ENCODE measurements at regions not wholly inside any gene's neighbourhood (a gene's known extent, or its start where the extent isn't known, plus 50 kb on each side); places are given as distances from the start of the nearest gene placed in this dataset.

DNA sequence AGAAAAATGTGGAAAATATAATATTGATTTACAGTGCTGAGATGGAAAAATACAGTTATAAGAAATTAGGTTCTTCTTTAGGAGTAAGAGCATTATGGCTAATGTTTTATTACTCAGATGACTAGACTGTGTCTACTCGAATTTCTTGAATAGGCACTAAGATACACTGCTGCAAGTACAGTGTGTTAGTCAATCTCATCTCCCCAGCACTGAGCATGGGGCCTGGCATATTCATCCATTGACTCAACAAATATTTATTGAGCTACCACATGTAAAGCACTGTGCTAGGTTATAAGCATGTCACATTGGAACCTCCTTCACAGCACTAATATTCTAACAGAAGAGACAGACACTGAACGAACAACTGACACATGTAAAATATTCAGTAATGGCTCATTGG, 242.5 kb upstream of the GPC6 start:
- no peaks in the 10 kb centered on the region for H3K4me1 ChIP-seq (replicated peaks)
- H3K9me3 ChIP-seq = no peaks in the 10 kb centered on the region
- no peak for DNase-seq (ENCODE audit: low spot score)
- no peaks in the 10 kb centered on the region for H3K36me3 ChIP-seq
- no peak for TF ChIP-seq POLR2AphosphoS5 (IDR thresholded peaks at IDR 0.05)
- no peak for TF ChIP-seq POLR2A (IDR thresholded peaks at IDR 0.05)
- TF ChIP-seq, protein P1, sequence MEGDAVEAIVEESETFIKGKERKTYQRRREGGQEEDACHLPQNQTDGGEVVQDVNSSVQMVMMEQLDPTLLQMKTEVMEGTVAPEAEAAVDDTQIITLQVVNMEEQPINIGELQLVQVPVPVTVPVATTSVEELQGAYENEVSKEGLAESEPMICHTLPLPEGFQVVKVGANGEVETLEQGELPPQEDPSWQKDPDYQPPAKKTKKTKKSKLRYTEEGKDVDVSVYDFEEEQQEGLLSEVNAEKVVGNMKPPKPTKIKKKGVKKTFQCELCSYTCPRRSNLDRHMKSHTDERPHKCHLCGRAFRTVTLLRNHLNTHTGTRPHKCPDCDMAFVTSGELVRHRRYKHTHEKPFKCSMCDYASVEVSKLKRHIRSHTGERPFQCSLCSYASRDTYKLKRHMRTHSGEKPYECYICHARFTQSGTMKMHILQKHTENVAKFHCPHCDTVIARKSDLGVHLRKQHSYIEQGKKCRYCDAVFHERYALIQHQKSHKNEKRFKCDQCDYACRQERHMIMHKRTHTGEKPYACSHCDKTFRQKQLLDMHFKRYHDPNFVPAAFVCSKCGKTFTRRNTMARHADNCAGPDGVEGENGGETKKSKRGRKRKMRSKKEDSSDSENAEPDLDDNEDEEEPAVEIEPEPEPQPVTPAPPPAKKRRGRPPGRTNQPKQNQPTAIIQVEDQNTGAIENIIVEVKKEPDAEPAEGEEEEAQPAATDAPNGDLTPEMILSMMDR (IDR thresholded peaks at IDR 0.05) = no peak
- intact Hi-C loops (cut with DNase I) = no loop called here
- H3K27me3 ChIP-seq (replicated peaks; ENCODE audit: insufficient read depth) = no peaks in the 10 kb centered on the region
- 88% methylated on average over 2 of the region's 2 CpGs for WGBS
- no peak overlapping the region for H3K27ac ChIP-seq
- no peak overlapping the region for H3K4me3 ChIP-seq

DNA sequence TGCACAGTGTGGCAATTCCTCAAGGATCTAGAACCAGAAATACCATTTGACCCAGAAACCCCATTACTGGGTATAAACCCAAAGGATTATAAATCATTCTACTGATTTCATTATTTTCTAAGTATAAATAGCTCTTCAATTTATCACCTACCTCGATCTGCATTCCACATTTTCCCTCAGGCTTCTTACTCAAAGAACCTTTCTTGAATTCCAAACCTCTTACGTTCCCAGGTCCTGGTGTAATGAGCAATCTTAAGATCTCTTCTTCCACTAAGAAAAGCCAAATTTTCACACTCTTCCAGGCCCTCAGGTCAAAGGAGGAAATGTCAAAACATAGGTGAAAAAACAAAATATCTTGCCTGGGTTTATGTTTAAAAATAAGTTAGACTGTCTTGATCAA, 237.3 kb upstream of the GPC6 start:
- no peak overlapping the region for H3K27ac ChIP-seq
- 40% methylated on average over 2 of the region's 2 CpGs for WGBS
- H3K9me3 ChIP-seq = no peaks in the 10 kb centered on the region
- TF ChIP-seq POLR2A (IDR thresholded peaks at IDR 0.05) = no peak
- TF ChIP-seq, protein P1 (IDR thresholded peaks at IDR 0.05) = no peak
- no peak for TF ChIP-seq POLR2AphosphoS5 (IDR thresholded peaks at IDR 0.05)
- no peaks in the 10 kb centered on the region for H3K36me3 ChIP-seq
- H3K27me3 ChIP-seq (replicated peaks; ENCODE audit: insufficient read depth) = no peaks in the 10 kb centered on the region
- H3K4me3 ChIP-seq = no peak overlapping the region
- DNase-seq (ENCODE audit: low spot score) = no peak
- intact Hi-C loops (cut with DNase I) = no loop called here
- no peaks in the 10 kb centered on the region for H3K4me1 ChIP-seq (replicated peaks)

DNA sequence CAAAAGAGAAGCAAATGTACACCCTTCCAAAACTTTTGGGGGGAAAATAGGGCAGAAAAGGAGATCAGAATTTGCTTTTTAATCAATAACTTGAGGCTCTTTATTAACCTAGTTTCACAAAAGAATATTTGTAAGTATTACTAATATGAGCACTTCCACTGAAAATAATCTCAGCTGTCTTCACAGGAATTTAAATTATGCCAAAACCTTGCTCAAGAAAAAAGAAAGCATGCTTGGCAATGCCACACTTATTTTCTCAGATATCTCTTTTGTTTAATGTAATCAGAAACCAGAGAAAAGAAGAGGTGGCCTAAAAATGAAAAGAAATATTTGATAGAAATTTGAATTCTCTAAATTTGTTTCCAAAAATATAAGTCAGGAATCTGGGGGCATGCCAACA, 234.9 kb upstream of the GPC6 start:
- DNase-seq (ENCODE audit: low spot score) = no peak
- intact Hi-C loops (cut with DNase I) = no loop called here
- no peaks in the 10 kb centered on the region for H3K27me3 ChIP-seq (replicated peaks; ENCODE audit: insufficient read depth)
- H3K9me3 ChIP-seq = no peaks in the 10 kb centered on the region
- H3K27ac ChIP-seq = no peak overlapping the region
- no peaks in the 10 kb centered on the region for H3K4me1 ChIP-seq (replicated peaks)
- H3K4me3 ChIP-seq = no peak overlapping the region
- no peak for TF ChIP-seq POLR2AphosphoS5 (IDR thresholded peaks at IDR 0.05)
- TF ChIP-seq, protein P1 (IDR thresholded peaks at IDR 0.05) = no peak
- no peak for TF ChIP-seq POLR2A (IDR thresholded peaks at IDR 0.05)
- H3K36me3 ChIP-seq = no peaks in the 10 kb centered on the region

DNA sequence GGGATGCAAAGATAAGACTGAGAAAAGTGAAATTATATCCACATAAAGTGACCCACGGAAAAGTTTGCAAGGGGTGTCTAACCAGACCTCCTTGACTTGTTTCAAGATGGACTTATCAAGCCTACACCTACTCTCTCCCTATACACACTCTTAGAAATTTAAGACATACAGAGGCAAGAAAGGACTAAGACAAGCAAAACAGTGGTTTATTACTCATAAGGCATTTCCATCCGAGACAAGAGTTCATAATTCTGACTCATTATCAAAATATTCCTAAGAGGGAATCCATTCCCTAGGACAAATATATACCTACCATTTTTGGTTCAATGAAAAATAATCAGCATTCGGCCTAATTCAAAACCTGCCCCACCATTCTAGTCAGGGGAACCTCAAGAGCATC, 232.6 kb upstream of the GPC6 start:
- no peak for TF ChIP-seq POLR2AphosphoS5 (IDR thresholded peaks at IDR 0.05)
- no peak for TF ChIP-seq POLR2A (IDR thresholded peaks at IDR 0.05)
- TF ChIP-seq, protein P1 (IDR thresholded peaks at IDR 0.05) = no peak
- intact Hi-C loops (cut with DNase I) = no loop called here
- Histone ChIP-seq H3K27ac (no peak overlapping the region), H3K4me3 (no peak overlapping the region), H3K36me3 (no peaks in the 10 kb centered on the region), H3K9me3 (no peaks in the 10 kb centered on the region), H3K4me1 (replicated peaks) (no peaks in the 10 kb centered on the region), H3K27me3 (replicated peaks; ENCODE audit: insufficient read depth) (no peaks in the 10 kb centered on the region)
- 85% methylated on average over 3 of the region's 3 CpGs for WGBS
- DNase-seq (ENCODE audit: low spot score) = no peak

DNA sequence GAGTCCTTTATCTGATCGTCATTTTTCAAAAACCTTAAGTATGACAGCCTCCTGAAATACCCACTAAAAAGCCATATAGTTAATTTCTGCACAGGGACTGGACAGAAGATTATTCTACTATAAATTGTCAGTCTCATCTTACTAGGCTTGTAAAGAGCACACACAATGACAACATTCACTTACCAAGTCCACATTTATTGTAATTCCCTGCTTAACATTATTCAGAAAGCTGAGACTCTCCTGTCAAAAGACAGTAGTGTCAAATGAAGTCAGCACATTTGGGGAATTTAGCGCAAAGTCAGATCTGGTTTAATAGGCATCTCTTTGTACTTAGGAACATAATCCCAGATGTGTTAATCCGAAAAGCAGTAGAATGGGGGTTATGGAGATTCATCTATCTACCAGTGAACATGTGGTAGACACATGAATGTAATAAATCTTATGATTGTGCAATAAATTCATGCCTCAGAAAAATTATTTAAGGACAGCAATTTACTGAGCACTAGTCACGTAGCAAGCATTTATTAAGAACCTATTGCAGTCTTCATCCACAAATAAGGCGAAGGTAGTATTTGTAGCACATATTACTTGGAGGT, 224.6 kb upstream of the GPC6 start:
- Histone ChIP-seq H3K27ac (no peak overlapping the region), H3K27me3 (replicated peaks; ENCODE audit: insufficient read depth) (no peaks in the 10 kb centered on the region), H3K4me1 (replicated peaks) (no peaks in the 10 kb centered on the region), H3K36me3 (no peaks in the 10 kb centered on the region), H3K4me3 (no peak overlapping the region), H3K9me3 (no peaks in the 10 kb centered on the region)
- intact Hi-C loops (cut with DNase I) = no loop called here
- TF ChIP-seq POLR2AphosphoS5 (IDR thresholded peaks at IDR 0.05) = no peak
- TF ChIP-seq, protein P1 (IDR thresholded peaks at IDR 0.05) = no peak
- 82% methylated on average over 5 of the region's 5 CpGs for WGBS
- DNase-seq (ENCODE audit: low spot score) = no peak
